Ishikawa (cell line): ENCODE measurements at regions not wholly inside any gene's neighbourhood (a gene's known extent, or its start where the extent isn't known, plus 50 kb on each side); places are given as distances from the start of the nearest gene placed in this dataset.

Experiments used
- EP300 ChIP-seq: IDR thresholded peaks from 2 replicates; pipeline ENCODE4 v1.6.1; 2012; ENCODE audit warnings: borderline replicate concordance
- MAX ChIP-seq: IDR thresholded peaks from 2 replicates; pipeline ENCODE4 v1.6.1; 2012
- NFIC ChIP-seq: IDR thresholded peaks from 2 replicates; pipeline ENCODE4 v1.6.1; 2012
- RAD21 ChIP-seq: IDR thresholded peaks from 2 replicates; pipeline ENCODE4 v1.6.1; 2012; ENCODE audit warnings: low read depth
- TAF1 ChIP-seq: IDR thresholded peaks from 2 replicates; pipeline ENCODE4 v1.6.1; 2012; ENCODE audit warnings: low read depth, mild to moderate bottlenecking
- YY1 ChIP-seq: IDR thresholded peaks from 2 replicates; pipeline ENCODE4 v1.6.1; 2012; ENCODE audit warnings: low read depth
- TF ChIP-seq, protein P1 (sequence below): IDR thresholded peaks from 2 replicates; pipeline ENCODE4 v1.6.1; 2012; ENCODE audit warnings: low read depth, mild to moderate bottlenecking

DNA sequence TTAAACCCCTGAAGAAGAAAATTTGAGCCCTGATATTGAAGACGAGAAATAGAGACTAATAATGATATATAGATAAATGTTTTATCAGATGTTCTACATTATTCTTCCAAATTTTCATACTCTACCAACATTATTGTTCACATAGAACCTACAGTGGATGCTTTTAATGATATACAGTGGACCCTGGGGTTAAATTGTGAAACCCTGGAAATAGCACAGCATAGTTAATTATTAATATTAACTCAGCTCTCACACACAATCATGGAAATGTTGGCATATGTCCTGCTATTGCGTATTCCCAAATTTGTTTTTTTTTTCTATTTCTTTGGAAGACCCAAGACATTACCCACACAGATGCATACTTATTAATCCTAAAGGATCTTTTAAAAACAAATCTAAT, 579.9 kb downstream of the CCDC85A start:
- TF ChIP-seq MAX: no peak
- TF ChIP-seq, protein P1, sequence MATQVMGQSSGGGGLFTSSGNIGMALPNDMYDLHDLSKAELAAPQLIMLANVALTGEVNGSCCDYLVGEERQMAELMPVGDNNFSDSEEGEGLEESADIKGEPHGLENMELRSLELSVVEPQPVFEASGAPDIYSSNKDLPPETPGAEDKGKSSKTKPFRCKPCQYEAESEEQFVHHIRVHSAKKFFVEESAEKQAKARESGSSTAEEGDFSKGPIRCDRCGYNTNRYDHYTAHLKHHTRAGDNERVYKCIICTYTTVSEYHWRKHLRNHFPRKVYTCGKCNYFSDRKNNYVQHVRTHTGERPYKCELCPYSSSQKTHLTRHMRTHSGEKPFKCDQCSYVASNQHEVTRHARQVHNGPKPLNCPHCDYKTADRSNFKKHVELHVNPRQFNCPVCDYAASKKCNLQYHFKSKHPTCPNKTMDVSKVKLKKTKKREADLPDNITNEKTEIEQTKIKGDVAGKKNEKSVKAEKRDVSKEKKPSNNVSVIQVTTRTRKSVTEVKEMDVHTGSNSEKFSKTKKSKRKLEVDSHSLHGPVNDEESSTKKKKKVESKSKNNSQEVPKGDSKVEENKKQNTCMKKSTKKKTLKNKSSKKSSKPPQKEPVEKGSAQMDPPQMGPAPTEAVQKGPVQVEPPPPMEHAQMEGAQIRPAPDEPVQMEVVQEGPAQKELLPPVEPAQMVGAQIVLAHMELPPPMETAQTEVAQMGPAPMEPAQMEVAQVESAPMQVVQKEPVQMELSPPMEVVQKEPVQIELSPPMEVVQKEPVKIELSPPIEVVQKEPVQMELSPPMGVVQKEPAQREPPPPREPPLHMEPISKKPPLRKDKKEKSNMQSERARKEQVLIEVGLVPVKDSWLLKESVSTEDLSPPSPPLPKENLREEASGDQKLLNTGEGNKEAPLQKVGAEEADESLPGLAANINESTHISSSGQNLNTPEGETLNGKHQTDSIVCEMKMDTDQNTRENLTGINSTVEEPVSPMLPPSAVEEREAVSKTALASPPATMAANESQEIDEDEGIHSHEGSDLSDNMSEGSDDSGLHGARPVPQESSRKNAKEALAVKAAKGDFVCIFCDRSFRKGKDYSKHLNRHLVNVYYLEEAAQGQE: no peak
- TF ChIP-seq NFIC: no peak
- TF ChIP-seq TAF1: no peak
- no peak for TF ChIP-seq EP300
- TF ChIP-seq YY1: no peak
- no peak for TF ChIP-seq RAD21
